ENCODE measurements at regions not wholly inside any gene's neighbourhood (a gene's known extent, or its start where the extent isn't known, plus 50 kb on each side); places are given as distances from the start of the nearest gene placed in this dataset.

DNA sequence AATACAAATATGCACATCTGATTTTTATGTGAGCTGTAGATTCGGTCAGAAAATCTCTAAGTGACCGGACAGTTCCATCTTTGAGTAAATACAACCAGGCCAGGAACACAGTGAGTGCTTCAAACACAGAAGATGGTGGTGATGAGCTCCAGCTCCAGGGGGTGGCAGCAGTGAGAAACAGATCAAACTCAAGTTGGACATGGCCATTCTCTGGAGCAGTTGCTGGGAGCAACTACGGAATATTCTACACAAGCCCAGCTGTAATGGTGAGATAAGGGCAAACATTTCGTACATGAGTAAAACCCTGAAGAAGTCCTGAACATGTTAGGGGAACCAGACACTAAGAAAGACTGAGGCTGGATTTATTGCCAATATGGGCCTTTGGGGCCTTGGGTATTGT, 100.7 kb downstream of the BARHL2 start:
- intact Hi-C loops (cut with DNase I; ENCODE audit: low total_unique reads): no loop called here
- H3K4me1 ChIP-seq: no peaks in the 10 kb centered on the region
- 70% methylated on average over 4 of the region's 4 CpGs; no CpG with 5 or more reads in 1 of the 2 donors for WGBS, 2 donors (ENCODE audit: low coverage in 1 of 2)
- TF ChIP-seq EP300 (IDR thresholded peaks at IDR 0.05; ENCODE audit: low read depth): no peak
- TF ChIP-seq, protein P1, sequence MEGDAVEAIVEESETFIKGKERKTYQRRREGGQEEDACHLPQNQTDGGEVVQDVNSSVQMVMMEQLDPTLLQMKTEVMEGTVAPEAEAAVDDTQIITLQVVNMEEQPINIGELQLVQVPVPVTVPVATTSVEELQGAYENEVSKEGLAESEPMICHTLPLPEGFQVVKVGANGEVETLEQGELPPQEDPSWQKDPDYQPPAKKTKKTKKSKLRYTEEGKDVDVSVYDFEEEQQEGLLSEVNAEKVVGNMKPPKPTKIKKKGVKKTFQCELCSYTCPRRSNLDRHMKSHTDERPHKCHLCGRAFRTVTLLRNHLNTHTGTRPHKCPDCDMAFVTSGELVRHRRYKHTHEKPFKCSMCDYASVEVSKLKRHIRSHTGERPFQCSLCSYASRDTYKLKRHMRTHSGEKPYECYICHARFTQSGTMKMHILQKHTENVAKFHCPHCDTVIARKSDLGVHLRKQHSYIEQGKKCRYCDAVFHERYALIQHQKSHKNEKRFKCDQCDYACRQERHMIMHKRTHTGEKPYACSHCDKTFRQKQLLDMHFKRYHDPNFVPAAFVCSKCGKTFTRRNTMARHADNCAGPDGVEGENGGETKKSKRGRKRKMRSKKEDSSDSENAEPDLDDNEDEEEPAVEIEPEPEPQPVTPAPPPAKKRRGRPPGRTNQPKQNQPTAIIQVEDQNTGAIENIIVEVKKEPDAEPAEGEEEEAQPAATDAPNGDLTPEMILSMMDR (IDR thresholded peaks at IDR 0.05): peak in 1 of 5 experiments; percentile 7
- H3K27ac ChIP-seq: no peak overlapping the region
- H3K9me3 ChIP-seq: no peaks in the 10 kb centered on the region
- H3K4me3 ChIP-seq: no peak overlapping the region
- in situ Hi-C loops (cut with MboI; ENCODE audit: low pct_ligation_motif_present in 1 of 4, low pct_unique_long_range_greater_than_20kb in 1 of 4, low sequenced_read_pairs in 3 of 4): no loop called here
- DNase-seq: no peak
- H3K36me3 ChIP-seq: no peaks in the 10 kb centered on the region
- H3K27me3 ChIP-seq: no peaks in the 10 kb centered on the region

DNA sequence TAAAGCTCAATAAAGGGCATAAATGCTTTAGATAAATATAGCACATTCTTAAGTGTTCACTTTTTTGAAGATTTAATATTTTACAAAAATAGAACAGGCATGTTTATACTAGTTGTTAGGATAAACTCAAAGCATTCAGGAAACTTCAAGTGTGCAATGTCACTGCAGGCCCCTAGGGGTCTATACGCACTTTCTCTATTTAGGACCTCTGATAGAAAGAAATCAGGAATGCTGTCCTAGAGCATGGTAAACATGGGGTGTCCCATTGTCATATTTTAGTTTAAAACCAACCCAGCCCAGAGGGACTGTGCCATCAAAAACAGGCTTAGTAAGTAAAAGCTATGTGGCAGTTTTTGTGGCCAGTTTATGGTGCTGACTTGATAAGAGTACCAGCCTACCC, 102.2 kb downstream of the BARHL2 start:
- intact Hi-C loops (cut with DNase I; ENCODE audit: low total_unique reads): no loop called here

DNA sequence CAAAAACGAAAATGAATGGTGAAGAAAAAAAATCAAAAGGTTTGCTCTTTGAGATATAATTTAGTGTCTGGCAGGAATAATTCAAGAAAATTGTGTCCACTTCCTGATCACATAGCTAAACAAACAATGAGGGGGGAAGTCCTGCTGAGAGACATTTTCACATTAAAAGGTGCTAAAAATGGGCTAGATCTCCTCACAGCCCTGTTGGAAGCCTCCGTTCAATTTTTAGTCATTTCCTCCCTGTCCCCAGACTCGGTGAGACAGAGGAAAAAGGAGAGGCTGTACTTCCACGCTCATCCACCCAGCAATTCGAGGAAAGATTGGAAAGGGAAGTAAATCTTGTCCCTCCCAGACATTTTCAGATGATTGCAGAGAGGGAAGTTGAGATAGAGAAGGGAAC, 103.7 kb downstream of the BARHL2 start:
- intact Hi-C loops (cut with DNase I; ENCODE audit: low total_unique reads): no loop called here
- TF ChIP-seq EP300 (IDR thresholded peaks at IDR 0.05; ENCODE audit: low read depth) (no peak), POLR2A (IDR thresholded peaks at IDR 0.05) (no peak), POLR2AphosphoS5 (IDR thresholded peaks at IDR 0.05) (no peak)
- TF ChIP-seq, protein P1 (IDR thresholded peaks at IDR 0.05): no peak
- no peak overlapping the region for H3K27ac ChIP-seq
- H3K4me1 ChIP-seq: no peaks in the 10 kb centered on the region
- no peak overlapping the region for H3K4me3 ChIP-seq
- no peak for DNase-seq
- H3K36me3 ChIP-seq: no peaks in the 10 kb centered on the region
- H3K27me3 ChIP-seq: no peaks in the 10 kb centered on the region
- WGBS, 2 donors (ENCODE audit: low coverage in 1 of 2): 34 to 43% methylated on average over 4 to 5 of the region's 5 CpGs
- no peaks in the 10 kb centered on the region for H3K9me3 ChIP-seq
- in situ Hi-C loops (cut with MboI; ENCODE audit: low pct_ligation_motif_present in 1 of 4, low pct_unique_long_range_greater_than_20kb in 1 of 4, low sequenced_read_pairs in 3 of 4): no loop called here

More for the DNA sequence above, 102.2 kb downstream of the BARHL2 start:
- WGBS, 2 donors (ENCODE audit: low coverage in 1 of 2): 77 to 90% methylated on average over 1 of the region's 1 CpG
- TF ChIP-seq, protein P1 (IDR thresholded peaks at IDR 0.05): peak in 3 of 5 experiments; percentile 12 to 26 (median 18)
- TF ChIP-seq POLR2AphosphoS5 (IDR thresholded peaks at IDR 0.05): no peak
- no peaks in the 10 kb centered on the region for H3K9me3 ChIP-seq
- no peak for DNase-seq
- H3K27ac ChIP-seq: no peak overlapping the region
- no peaks in the 10 kb centered on the region for H3K4me1 ChIP-seq
- H3K36me3 ChIP-seq: no peaks in the 10 kb centered on the region
- H3K4me3 ChIP-seq: no peak overlapping the region
- H3K27me3 ChIP-seq: no peaks in the 10 kb centered on the region
- in situ Hi-C loops (cut with MboI; ENCODE audit: low pct_ligation_motif_present in 1 of 4, low pct_unique_long_range_greater_than_20kb in 1 of 4, low sequenced_read_pairs in 3 of 4): no loop called here

DNA sequence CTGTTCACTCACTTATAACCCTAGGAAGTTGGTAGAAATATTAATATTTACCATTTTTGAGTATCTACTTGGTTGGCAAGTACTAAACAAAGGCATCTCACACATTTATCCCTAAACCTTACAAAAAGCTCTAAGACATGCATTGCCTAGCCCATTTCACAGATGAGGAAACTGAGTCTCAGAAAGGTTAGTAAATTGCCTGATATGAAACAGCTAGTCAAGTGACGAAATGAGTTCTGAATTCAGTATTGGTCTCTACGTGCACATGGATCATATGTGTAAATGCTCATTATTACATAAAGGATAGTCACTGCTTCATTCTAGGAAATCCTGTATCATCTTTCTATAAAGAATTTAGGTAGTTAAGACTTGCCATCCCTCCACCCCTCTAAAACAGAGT, 105.1 kb downstream of the BARHL2 start:
- Histone ChIP-seq H3K9me3 (no peaks in the 10 kb centered on the region), H3K4me1 (no peaks in the 10 kb centered on the region), H3K36me3 (no peaks in the 10 kb centered on the region), H3K27ac (no peak overlapping the region), H3K27me3 (no peaks in the 10 kb centered on the region), H3K4me3 (no peak overlapping the region)
- no peak for TF ChIP-seq POLR2AphosphoS5 (IDR thresholded peaks at IDR 0.05)
- TF ChIP-seq EP300 (IDR thresholded peaks at IDR 0.05; ENCODE audit: low read depth): no peak
- TF ChIP-seq POLR2A (IDR thresholded peaks at IDR 0.05): no peak
- TF ChIP-seq, protein P1 (IDR thresholded peaks at IDR 0.05): no peak
- 84% methylated on average over 2 of the region's 2 CpGs; no CpG with 5 or more reads in 1 of the 2 donors for WGBS, 2 donors (ENCODE audit: low coverage in 1 of 2)
- in situ Hi-C loops (cut with MboI; ENCODE audit: low pct_ligation_motif_present in 1 of 4, low pct_unique_long_range_greater_than_20kb in 1 of 4, low sequenced_read_pairs in 3 of 4): no loop called here
- DNase-seq: no peak
- intact Hi-C loops (cut with DNase I; ENCODE audit: low total_unique reads): no loop called here

Measured in transverse colon (tissue), 4 donors.